BE2C (cell line): ENCODE measurements at regions not wholly inside any gene's neighbourhood (a gene's known extent, or its start where the extent isn't known, plus 50 kb on each side); places are given as distances from the start of the nearest gene placed in this dataset.
"Not testable (repeated sequence)": the region's sequence is repeated elsewhere in the genome, so short reads cannot be mapped to it uniquely, and the experiment has no call there.

ENCODE experiments used
- DNase-seq: peaks from one replicate; pipeline ENCODE4 v3.0.0-alpha.2; 2020
- H3K27me3 ChIP-seq: fragments of 250-450 bp; sonication (Bioruptor Pico); 2 replicates; pipeline ENCODE4 v1.5.1; 2020; ENCODE audit warnings: mild to moderate bottlenecking
- H3K36me3 ChIP-seq: fragments of 250-450 bp; sonication (Bioruptor Pico); 2 replicates; pipeline ENCODE4 v1.5.1; 2020; ENCODE audit warnings: mild to moderate bottlenecking
- H3K4me1 ChIP-seq: fragments of 250-450 bp; sonication (Bioruptor Pico); 2 replicates; pipeline ENCODE4 v1.5.1; 2020
- H3K4me3 ChIP-seq: 2 replicates; pipeline ENCODE4 v1.5.1; 2011; ENCODE audit warnings: low read depth, low read length
- H3K9me3 ChIP-seq: fragments of 250-450 bp; sonication (Bioruptor Pico); 2 replicates; pipeline ENCODE4 v1.5.1; 2020
- TF ChIP-seq, protein P1 (sequence below): IDR thresholded peaks from 2 replicates; pipeline ENCODE4 v1.5.1; 2012; ENCODE audit warnings: mild to moderate bottlenecking, low read depth, low read length

DNA sequence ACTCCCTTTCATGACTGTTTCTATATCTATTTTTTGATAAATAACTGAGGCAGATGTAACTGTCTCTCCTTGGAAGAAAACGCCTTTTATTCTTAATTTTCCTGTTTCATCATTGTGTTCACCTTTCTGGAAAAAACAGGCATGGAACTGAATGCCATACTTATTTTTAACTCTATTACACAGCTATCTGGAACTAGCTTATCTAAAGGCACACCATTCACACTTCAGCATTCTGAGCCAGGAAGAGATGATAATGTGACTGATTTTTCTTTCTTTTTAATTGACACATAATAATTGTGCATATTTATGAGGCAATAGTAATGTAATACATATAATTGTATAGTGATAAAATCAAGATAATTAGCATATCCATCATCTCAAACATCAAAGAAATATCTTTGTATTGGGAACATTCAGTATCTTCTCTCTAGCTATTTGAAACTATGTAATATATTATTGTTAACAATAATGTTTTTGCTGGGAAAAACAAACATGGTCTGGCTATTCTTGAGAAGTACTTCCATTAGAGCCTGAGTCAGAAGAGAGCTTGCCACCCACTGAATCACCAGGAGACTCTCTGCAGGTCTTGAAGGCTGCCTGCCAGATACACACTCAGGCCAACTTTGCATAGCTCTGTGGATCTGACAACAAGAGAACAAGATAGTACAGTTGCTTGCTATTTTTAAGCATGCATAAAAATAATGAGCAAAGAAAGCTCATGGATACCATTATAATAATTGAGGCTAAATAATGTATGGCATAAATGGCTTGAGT is 501.0 kb upstream of the EDIL3 start:
- Histone ChIP-seq H3K27me3 (no peaks in the 10 kb centered on the region), H3K4me1 (peaks cover 14% of the 10 kb centered on the region), H3K9me3 (no peaks in the 10 kb centered on the region), H3K4me3 (no peak overlapping the region), H3K36me3 (no peaks in the 10 kb centered on the region)
- TF ChIP-seq, protein P1, sequence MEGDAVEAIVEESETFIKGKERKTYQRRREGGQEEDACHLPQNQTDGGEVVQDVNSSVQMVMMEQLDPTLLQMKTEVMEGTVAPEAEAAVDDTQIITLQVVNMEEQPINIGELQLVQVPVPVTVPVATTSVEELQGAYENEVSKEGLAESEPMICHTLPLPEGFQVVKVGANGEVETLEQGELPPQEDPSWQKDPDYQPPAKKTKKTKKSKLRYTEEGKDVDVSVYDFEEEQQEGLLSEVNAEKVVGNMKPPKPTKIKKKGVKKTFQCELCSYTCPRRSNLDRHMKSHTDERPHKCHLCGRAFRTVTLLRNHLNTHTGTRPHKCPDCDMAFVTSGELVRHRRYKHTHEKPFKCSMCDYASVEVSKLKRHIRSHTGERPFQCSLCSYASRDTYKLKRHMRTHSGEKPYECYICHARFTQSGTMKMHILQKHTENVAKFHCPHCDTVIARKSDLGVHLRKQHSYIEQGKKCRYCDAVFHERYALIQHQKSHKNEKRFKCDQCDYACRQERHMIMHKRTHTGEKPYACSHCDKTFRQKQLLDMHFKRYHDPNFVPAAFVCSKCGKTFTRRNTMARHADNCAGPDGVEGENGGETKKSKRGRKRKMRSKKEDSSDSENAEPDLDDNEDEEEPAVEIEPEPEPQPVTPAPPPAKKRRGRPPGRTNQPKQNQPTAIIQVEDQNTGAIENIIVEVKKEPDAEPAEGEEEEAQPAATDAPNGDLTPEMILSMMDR = no peak
- peak; percentile 66 for DNase-seq

DNA sequence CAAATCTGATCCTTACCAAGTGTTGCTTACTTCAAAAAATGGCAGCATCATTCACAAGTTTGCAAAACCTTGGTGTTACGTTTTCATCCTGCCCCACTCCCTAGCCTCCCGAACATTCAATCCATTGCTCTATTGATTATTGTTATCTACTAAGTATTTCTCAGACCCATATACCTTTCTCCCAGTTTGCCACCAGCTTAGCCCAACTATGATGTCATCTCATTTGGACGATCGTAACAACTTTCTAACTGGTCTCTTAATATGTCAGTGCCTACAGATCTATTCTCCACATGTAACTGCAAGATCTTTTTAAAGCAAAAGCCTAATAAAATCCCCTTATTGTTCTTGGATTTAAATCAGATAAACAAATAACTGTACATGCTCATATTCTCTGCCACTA is 497.1 kb upstream of the EDIL3 start:
- TF ChIP-seq, protein P1 = no peak
- Histone ChIP-seq H3K4me3 (no peak overlapping the region), H3K9me3 (no peaks in the 10 kb centered on the region), H3K4me1 (peaks cover 11% of the 10 kb centered on the region), H3K36me3 (no peaks in the 10 kb centered on the region), H3K27me3 (no peaks in the 10 kb centered on the region)
- no peak for DNase-seq

DNA sequence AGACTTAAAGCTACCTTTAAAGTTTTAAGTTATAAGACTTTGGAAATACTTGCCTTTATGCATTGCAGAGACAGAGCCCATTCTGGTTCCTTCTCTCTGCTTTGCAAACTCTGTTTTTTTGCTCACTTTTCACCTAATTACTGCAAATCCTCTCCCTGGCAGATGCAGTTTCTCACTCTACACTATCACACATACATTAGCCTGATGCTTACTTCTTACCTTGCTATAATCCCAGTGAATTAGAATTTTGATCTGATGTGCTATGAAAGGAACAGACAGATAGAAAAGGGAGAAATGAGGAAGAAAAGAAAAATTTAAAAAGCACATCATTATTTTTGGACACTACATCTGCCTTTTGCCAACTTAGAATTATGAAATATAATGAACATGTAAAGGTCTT is 489.5 kb upstream of the EDIL3 start:
- TF ChIP-seq, protein P1 = no peak

DNA sequence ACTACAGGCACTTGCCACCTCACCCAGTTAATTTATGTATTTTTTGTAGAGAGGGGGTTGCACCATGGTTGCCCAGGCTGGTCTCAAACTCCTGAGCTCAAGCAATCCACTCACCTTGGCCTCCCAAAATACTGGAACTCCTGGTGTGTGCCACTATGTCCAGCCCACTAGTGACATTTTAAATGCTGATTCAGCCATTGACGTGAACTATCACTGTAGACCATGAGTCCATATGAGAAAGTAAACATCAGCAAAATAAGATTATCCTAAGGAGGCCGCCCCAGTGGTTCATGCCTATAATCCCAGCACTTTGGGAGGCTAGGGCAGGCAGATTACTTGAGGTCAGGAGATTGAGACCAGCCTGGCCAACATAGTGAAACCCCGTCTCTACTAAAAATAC is 488.1 kb upstream of the EDIL3 start:
- H3K4me1 ChIP-seq = no peaks in the 10 kb centered on the region
- no peak for DNase-seq
- no peak overlapping the region for H3K4me3 ChIP-seq
- H3K27me3 ChIP-seq = no peaks in the 10 kb centered on the region
- TF ChIP-seq, protein P1 = no peak
- no peaks in the 10 kb centered on the region for H3K9me3 ChIP-seq
- H3K36me3 ChIP-seq = no peaks in the 10 kb centered on the region; the same call in 1 of the 2 replicates

More for the DNA sequence above, 489.5 kb upstream of the EDIL3 start:
- Histone ChIP-seq H3K4me3 (no peak overlapping the region), H3K27me3 (no peaks in the 10 kb centered on the region), H3K36me3 (no peaks in the 10 kb centered on the region; the same call in 1 of the 2 replicates), H3K4me1 (no peaks in the 10 kb centered on the region), H3K9me3 (no peaks in the 10 kb centered on the region)
- DNase-seq = no peak

DNA sequence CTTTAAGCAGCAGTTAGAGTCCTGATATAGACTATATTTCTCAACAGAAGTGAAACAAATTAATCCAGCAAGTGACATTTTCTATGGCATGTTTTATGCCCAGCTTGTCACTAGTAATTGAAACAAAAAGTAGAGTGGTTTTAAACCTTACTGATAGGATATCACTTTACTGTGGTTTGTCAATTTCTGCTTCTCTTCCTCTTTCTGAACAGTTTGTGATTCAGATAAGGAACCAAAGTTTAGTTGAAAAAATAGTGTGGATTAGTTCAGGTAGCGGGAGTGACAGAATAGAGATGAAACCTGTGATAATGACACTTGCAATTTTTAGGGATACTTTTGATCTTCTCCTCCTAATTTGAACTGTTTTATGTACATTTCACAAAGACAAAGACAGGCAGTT is 485.7 kb upstream of the EDIL3 start:
- TF ChIP-seq, protein P1 = no peak
- H3K36me3 ChIP-seq = no peaks in the 10 kb centered on the region; the same call in 1 of the 2 replicates
- H3K4me3 ChIP-seq = no peak overlapping the region
- DNase-seq = no peak
- H3K4me1 ChIP-seq = no peaks in the 10 kb centered on the region
- H3K9me3 ChIP-seq = no peaks in the 10 kb centered on the region
- H3K27me3 ChIP-seq = no peaks in the 10 kb centered on the region

DNA sequence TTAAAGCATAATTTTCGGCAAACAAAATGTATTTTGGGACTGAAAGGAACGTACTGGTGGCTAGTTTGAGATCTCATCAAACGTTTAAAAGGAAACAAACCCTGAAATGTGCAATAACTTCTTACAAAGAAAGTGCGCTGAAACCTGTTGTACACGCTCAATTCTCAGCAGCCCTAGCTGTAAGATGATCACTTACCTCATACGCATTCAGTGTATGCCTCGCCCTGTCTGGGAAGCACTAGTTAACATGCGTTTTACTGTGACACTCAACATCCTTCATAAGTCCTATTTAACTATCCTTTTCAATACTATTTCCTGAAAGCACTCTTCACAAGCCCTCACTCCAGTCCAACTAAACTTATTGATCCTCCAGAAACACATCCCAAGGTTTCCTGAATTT is 485.0 kb upstream of the EDIL3 start:
- H3K4me3 ChIP-seq = no peak overlapping the region
- no peak for DNase-seq
- no peaks in the 10 kb centered on the region for H3K27me3 ChIP-seq
- H3K9me3 ChIP-seq = no peaks in the 10 kb centered on the region
- no peaks in the 10 kb centered on the region for H3K36me3 ChIP-seq
- H3K4me1 ChIP-seq = no peaks in the 10 kb centered on the region
- TF ChIP-seq, protein P1 = no peak

DNA sequence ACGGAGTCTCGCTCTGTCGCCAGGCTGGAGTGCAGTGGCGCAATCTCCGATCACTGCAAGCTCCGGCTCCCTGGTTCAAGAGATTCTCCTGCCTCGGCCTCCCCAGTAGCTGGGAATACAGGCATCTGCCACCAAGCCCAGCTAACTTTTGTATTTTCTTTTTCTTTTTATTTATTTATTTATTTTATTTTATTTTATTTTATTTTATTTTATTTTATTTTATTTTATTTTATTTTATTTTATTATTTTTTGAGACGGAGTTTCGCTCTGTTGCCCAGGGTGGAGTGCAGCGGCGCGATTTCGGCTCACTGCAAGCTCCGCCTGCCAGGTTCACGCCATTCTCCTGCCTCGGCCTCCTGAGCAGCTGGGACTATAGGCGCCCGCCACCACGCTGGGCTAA is 479.3 kb upstream of the EDIL3 start:
- not testable (repeated sequence) for DNase-seq, H3K4me3 ChIP-seq, H3K36me3 ChIP-seq, H3K4me1 ChIP-seq, H3K27me3 ChIP-seq, H3K9me3 ChIP-seq
